NB4 (cell line): ENCODE measurements at regions not wholly inside any gene's neighbourhood (a gene's known extent, or its start where the extent isn't known, plus 50 kb on each side); places are given as distances from the start of the nearest gene placed in this dataset.

Source experiments
- DNase-seq: peaks from one replicate; pipeline ENCODE4 v3.0.0; 2010; ENCODE audit warnings: low read depth
- H3K4me3 ChIP-seq: one replicate; pipeline ENCODE4 v1.5.1; 2011; ENCODE audit warnings: mild to moderate bottlenecking, low read depth, low read length, moderate library complexity
- MYC ChIP-seq: IDR thresholded peaks from 2 replicates; pipeline ENCODE4 v1.6.1; 2011; ENCODE audit warnings: low read depth, low read length
- POLR2A ChIP-seq: IDR thresholded peaks from 2 replicates; pipeline ENCODE4 v1.6.1; 2011; ENCODE audit warnings: mild to moderate bottlenecking; ENCODE audit not compliant: insufficient read length; ENCODE audit errors: extremely low read depth
- TF ChIP-seq, protein P1 (sequence below): IDR thresholded peaks from 2 replicates; pipeline ENCODE4 v1.6.1; 2011; ENCODE audit warnings: low read depth, low read length
- TF ChIP-seq, protein P2 (sequence below): IDR thresholded peaks from one replicate; pipeline ENCODE4 v1.5.1; 2012; ENCODE audit warnings: low read depth, low read length

DNA sequence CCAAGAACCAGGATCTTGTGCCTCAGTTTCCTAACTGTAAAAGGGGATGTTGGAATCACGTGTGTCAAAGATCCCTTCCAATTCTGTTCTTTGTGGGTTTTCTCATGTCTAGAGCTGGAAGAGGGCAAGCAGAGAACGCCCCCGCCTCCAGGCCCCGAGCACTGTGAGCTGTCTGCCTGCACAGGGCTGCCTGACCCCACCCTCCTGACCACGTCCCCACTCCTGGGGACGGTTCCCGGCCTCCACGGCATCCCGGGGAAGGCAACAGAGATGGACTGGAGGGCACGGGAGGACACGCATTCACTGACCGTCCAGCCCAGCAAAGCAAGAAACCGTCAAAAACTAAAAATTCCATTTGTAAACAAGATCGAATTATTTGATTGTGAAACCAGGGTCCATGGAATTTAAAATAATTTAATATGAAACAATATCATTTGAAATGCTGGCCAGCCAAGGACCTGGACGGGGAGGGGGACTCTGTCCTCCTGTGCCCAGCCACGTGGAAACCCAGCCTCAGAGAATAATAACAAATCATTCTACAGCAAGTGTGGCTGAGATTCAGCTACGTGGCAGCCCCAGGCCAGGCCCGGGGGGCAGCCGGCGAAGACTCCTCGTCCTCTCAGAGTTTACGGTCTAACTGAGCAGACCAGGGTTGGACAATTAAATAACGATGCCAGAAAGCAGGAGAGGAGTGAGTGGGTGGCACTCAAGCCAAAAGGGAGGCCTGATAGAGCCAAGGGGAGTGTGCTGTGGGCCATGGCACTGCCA, 87.3 kb upstream of the DIO3 start:
- no peak for DNase-seq
- no peak overlapping the region for H3K4me3 ChIP-seq
- TF ChIP-seq POLR2A: no peak
- TF ChIP-seq MYC: no peak
- TF ChIP-seq, protein P1, sequence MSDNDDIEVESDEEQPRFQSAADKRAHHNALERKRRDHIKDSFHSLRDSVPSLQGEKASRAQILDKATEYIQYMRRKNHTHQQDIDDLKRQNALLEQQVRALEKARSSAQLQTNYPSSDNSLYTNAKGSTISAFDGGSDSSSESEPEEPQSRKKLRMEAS: no peak
- TF ChIP-seq, protein P2, sequence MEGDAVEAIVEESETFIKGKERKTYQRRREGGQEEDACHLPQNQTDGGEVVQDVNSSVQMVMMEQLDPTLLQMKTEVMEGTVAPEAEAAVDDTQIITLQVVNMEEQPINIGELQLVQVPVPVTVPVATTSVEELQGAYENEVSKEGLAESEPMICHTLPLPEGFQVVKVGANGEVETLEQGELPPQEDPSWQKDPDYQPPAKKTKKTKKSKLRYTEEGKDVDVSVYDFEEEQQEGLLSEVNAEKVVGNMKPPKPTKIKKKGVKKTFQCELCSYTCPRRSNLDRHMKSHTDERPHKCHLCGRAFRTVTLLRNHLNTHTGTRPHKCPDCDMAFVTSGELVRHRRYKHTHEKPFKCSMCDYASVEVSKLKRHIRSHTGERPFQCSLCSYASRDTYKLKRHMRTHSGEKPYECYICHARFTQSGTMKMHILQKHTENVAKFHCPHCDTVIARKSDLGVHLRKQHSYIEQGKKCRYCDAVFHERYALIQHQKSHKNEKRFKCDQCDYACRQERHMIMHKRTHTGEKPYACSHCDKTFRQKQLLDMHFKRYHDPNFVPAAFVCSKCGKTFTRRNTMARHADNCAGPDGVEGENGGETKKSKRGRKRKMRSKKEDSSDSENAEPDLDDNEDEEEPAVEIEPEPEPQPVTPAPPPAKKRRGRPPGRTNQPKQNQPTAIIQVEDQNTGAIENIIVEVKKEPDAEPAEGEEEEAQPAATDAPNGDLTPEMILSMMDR: no peak

DNA sequence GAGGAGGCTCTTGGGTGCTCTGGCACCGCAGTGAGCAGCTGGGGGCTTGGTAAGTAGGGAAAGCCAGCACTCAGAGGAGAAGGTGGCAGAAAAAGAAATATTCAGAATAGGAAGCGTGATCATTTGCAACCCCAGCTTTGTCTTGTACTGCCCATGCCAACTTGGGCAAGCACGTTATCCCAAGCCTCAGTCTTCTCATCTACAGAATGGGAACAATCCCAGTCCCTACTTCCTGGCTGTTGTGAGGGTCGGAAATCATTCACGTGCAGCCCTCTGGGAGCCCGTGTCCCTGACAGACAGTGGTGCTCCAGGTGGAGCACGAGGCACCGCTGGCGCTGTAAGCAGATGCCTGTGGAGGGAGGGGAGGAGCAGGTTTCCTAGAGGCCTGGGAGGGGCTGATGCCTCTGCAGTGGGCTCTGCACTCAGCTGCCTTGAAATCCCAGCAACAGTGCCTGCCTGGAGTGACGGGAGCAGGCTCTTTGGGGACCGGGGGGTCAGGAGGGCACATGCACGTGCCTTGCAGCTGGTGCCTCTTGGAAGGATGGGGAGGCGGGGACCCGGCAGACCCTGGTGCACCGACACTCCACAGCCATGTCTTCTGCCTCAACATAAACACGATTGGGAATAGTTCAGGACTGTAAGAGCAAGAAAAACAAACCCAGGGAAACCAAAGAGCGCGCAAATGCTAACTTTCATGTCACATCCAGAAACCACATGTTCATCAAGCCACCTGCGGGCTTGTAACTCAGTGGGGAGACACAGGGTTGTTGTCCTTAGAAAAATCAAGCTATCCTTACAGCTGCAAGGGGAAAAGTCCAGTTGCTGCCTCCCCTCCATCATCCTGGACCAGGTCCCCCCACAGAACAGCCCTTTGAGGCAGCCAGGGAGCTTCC, 86.5 kb upstream of the DIO3 start:
- DNase-seq: no peak
- TF ChIP-seq POLR2A (no peak), MYC (no peak)
- TF ChIP-seq, protein P2: no peak
- TF ChIP-seq, protein P1: no peak
- H3K4me3 ChIP-seq: no peak overlapping the region

DNA sequence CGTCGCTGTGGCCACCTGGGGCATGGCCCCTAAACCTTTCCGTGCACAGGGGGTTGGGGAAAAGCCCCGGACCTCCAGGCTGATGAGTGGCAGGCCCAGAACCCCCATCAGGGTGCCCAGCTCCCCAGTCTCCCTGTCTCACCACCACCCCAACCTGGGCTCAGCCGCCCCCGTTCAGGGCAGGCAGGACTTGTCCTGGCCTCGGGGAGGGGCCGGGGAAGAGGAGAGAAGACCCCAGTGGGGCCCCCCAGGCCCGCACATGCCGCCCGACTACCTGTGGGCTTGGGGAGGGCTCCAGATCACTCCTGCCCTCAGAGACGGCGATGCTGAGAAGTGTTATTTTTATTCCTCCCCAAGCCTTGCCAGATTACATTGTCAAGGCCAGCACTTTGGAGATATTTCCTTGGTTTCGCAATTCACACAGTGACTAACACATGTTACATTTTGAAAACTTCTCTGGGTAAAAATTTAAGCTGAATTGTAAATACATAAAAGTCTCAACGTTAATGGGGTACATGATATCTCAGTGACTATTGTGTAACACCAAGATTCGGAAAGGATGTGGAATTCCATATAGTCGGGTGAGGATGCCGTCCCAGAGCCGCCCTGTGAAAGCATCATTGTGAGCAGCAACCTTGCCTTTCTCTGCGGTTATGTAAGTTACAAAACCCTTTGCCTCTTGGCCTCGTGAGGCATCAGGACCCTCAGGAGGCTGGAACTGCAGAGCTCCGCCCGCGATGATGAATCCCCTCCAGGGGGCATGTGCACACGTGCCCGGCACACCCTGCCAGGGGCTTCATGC, 85.6 kb upstream of the DIO3 start:
- H3K4me3 ChIP-seq: no peak overlapping the region
- TF ChIP-seq, protein P1: peak; percentile 76
- TF ChIP-seq POLR2A: no peak
- peak; percentile 61 for TF ChIP-seq MYC
- peak; percentile 76 for DNase-seq

DNA sequence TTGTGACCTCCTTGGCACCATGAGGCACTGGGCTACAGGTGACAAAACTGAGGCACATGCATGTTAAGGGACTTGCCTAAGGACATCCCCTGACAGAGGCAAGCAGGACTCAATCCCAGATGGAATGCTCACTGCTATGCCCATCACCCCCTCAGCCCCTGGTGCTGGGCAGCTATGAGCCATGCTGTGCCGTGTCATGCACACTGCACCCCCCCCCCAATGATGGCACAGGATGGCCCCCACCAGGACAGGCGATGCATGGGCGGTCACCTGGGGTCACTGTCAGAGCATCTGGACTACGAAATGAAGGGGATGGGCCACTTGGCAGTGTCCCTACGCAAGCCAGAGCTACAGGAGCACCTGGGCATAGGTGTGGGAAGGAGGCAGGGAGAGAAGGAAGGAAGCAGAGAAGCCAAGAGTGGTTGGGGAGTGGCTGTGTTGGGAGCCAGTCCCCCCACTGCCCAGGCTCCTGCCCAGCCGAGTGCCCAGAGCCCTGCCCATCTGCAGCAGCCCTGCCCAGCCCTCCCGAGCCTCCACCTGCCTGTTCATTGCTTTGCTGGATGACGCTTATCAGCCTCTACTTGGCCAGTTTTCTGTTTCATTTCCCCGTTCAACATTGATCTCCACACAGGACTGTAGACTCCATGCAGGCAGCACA, 84.9 kb upstream of the DIO3 start:
- TF ChIP-seq, protein P1: no peak
- TF ChIP-seq MYC: no peak
- TF ChIP-seq, protein P2: no peak
- no peak for TF ChIP-seq POLR2A
- DNase-seq: no peak
- no peak overlapping the region for H3K4me3 ChIP-seq

DNA sequence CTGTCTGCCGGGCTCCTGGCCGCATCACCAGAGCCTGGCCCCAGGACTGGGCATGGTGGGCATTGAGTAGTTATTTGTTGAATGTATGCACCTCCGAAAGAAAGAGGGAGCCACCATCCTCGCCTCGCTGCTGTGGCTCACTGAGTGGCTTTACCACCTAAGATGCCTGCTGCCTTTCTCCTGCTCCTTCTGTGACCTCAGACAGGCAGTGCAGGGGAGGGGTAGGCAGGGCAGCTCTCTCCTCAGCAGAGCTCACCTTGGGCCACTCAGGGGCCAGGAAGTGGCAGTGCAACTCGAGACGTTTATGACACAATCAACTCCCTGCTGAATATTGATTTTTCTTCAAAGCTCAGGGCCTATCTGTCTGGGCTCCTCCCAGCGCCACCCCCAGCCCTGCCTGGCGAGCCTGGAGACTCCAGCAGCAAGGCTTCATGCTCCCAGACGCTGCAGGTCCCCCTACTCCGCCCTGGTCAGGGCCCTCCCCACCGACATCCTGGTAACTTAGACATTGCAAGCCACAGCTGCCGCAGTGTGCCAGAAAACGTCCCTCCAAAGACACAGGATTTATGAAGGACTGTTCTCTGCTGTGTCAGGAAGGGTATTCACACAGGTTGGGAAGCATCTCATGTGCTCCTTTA, 84.3 kb upstream of the DIO3 start:
- TF ChIP-seq MYC (no peak), POLR2A (no peak)
- TF ChIP-seq, protein P1: no peak
- TF ChIP-seq, protein P2: no peak
- no peak overlapping the region for H3K4me3 ChIP-seq
- peak; percentile 74 for DNase-seq
